D721Med (cell line): ENCODE measurements at regions not wholly inside any gene's neighbourhood (a gene's known extent, or its start where the extent isn't known, plus 50 kb on each side); places are given as distances from the start of the nearest gene placed in this dataset.
A peak's percentile ranks its signal among the peaks of the same experiment; 100 is the strongest.
"Not testable (repeated sequence)": the region's sequence is repeated elsewhere in the genome, so short reads cannot be mapped to it uniquely, and the experiment has no call there.

Source experiments
- DNase-seq: peaks from one replicate; pipeline ENCODE4 v3.0.0; 2011; ENCODE audit warnings: low spot score; ENCODE audit not compliant: insufficient read length
- FAIRE-seq: peaks from 2 replicates; lab custom pipeline; 2011; peaks lifted over from hg19 to GRCh38; lab: Jason Lieb, UNC
- CTCF ChIP-seq: IDR thresholded peaks from 2 replicates; pipeline ENCODE4 v1.5.1; 2012; ENCODE audit warnings: mild to moderate bottlenecking, control low read depth; ENCODE audit not compliant: insufficient read depth; ENCODE audit errors: missing control alignments

- FAIRE-seq (peak; percentile 77), DNase-seq (no peak)
- no peak for TF ChIP-seq CTCF
Measured at GRCh38 chr1:222897527-222898190, 82.8 kb downstream of the DISP1 start.

- TF ChIP-seq CTCF = no peak
- FAIRE-seq = peak; percentile 56
- no peak for DNase-seq
Measured at GRCh38 chr1:222898191-222898527, 83.3 kb downstream of the DISP1 start.

GRCh38 chr1:222899471-222899870, 84.6 kb downstream of the DISP1 start:
- FAIRE-seq = no peak
- DNase-seq = no peak
- TF ChIP-seq CTCF = no peak

- DNase-seq = no peak
- no peak for FAIRE-seq
- TF ChIP-seq CTCF = no peak
Measured at GRCh38 chr1:222904451-222904850, 89.6 kb downstream of the DISP1 start.

GRCh38 chr1:222905151-222905550, 90.3 kb downstream of the DISP1 start:
- TF ChIP-seq CTCF = no peak
- no peak for FAIRE-seq
- no peak for DNase-seq

- not testable (repeated sequence) for FAIRE-seq, DNase-seq
Measured at GRCh38 chr1:222906271-222906739, 91.5 kb downstream of the DISP1 start.

- FAIRE-seq (peak; percentile 67), DNase-seq (no peak)
- no peak for TF ChIP-seq CTCF
Measured at GRCh38 chr1:222909586-222909985, 94.7 kb downstream of the DISP1 start.

- DNase-seq = no peak
- no peak for FAIRE-seq
- no peak for TF ChIP-seq CTCF
Measured at GRCh38 chr1:222910699-222911098, 95.9 kb downstream of the DISP1 start.
